ENCODE measurements at regions not wholly inside any gene's neighbourhood (a gene's known extent, or its start where the extent isn't known, plus 50 kb on each side); places are given as distances from the start of the nearest gene placed in this dataset.

DNA sequence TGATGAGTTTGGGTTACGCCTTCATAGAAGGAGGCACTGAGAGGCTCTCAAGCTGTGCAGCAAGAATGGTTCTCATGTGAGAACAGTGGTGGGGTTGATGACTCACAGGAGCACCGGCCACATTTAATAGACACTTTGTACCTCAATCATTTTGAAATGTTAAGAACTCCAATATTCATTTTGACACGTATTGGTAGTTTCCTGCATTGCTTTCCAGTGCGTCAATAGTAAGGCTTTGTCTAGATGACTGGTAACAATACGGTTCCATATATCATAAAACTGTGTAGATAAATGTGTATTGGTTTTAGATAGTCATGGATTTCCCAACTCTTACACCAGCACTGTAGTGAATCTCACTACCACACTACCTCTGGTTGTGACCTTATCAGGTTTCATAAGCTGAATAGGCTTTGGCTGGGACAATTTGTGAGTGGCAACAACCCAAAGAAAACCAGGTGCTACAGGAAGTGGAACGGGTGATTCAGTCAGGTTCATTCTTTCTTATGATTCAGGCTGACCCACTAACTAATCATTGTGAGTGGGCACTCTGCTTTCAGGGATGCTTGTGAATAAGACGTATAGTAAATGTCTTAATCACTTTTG lies 362.6 kb downstream of the KLF5 start:
- no peak for DNase-seq

DNA sequence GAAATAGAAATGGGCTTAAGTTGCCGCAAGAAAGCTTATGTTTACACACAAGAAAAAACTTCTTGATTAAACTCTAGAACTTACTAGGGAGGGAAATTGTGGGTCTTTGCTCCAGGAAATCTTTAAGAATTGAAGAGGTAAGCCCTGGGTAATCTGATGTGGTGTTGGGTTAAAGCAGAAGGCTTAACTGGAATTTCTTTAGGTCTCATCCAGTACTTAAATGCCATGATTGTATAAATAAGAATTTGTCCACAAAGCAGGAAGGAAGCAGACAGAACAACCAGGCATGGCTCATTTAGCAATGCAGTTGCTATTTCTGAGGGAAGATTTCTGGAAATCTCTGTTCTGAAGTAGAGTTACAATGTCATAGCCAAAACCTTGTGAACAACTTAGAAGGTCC lies 360.4 kb downstream of the KLF5 start:
- DNase-seq: no peak

DNA sequence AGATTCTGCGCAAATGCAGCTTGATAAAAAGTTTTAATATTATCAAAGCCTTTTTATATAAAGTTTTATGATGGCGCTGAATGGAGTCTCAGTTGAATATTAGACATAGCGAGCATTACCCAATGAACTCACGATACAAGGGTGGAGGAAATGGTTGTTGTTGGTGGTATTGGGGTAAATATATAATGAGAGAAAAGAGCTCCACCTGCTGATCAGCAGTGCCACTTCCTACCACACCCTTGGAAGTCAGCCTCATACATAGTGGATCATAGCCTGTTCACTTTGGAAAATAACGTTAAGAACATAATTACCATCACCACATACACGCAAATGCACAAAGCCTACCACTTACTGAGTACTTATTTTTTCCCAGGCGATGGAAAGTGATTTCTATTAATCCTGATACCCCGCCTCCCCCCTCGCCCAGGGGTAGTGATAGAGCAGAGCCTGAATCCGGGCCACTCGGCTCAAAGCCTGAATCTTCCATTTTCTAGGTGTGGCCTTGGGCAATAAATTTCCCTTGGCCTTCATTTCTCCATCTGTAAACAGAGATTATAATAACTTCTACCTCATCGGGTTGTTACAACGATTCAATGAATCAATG lies 358.3 kb downstream of the KLF5 start:
- DNase-seq: no peak

DNA sequence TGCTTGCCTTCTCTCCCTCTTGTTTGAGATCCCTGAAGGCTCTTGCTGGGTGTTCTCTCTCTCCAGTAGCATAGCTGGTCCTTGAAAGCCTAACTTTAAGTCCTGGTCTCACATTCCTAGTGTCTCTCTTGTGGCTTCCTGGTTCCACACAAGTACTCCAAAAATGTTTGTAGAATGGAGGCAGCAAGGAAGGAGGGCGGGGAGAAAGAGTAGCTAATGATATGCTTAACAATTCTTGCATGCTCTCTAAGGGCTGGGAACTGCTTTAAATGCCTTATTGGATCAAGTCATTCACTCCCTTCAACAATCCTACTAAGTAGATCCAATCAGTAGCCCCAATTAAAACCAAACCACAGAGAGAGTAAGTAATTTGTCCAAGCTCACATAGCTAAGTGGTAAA lies 357.3 kb downstream of the KLF5 start:
- no peak for DNase-seq

DNA sequence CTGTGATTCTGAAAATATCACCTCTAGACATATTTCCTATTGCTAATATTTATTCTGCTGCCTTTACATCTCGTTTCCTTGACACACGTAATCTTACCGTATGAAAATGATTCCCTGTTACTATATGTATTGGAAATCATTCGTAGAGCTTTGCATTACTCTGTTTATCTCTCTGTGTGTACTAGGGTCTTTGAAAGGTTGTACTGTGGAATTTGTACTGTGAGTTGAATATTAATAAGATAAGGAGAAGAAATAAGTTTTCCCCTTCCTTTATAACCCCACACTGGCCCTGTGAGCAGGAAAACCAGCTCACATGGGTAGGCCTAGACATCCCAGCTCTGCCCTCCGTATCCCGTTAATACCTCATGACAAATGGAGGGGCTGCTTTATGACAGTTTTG lies 354.9 kb downstream of the KLF5 start:
- no peak for DNase-seq

DNA sequence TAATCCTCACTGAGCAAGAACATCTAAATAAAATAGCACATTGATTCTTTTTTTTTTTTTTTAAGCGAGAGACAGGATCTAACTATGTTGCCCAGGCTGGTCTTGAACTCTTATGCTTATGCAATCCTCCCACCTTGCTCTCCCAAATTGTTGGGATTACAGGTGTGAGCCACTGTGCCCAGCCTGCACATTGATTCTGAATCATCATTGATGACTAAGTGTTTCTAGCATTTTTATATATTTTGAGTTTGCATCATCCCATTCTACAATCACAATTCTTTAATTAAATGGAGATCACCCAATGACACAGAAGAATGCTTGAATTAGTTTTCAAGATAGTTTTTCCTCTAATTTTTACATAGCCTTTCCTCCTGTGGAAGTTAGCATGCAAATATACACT lies 354.1 kb downstream of the KLF5 start:
- DNase-seq: no peak

DNA sequence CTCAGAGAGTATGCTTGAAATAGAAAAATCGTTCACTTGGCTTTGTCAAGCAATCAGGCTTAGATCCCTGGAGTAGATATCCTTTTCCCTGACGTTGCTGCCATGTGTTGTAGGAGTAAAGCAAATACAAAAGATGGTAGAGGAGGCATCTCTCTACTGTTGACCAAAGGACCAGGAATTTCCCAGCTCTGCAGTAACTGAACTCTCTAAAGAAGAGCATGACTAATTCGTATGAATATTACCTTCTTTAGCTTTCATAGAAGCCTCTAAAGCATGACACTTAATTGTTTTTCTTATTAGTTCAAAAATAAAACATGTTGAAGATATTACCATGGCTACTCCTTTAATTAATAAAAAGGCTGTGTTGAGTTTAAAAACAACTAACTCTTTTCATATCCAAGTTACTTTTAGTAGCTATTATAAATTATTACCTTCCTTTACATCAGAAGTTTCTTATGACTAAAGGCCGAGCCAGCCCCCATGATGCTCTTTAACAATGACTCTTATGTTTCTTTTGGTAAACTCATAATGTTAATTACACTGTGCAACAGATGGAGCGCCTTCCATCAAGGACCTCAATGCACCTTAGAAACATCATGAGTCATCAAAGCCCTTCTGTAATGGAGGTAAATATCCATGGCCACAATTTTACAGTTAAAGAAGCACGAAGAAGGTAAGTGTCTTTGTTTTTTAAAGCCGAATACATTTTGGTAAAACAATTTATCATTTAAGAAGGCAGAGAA lies 352.4 kb downstream of the KLF5 start:
- no peak for DNase-seq

DNA sequence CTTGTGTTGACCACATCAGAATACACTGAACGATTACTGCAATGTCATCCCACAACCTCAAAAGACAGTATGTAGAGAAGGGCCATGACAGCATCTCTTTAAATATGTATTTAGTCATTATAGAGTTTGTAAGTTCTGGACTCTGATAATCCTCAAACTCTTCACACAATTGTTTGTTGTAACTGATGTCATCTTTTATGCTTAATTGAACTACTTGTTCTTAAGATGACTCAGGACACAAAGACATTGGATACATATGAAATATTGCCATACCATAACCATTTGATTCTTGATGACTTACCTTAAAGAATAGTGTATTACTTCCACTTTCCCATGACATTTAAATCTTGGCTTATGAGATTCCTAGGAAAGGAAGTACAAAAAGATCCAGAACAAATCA lies 347.6 kb downstream of the KLF5 start:
- DNase-seq: no peak

DNA sequence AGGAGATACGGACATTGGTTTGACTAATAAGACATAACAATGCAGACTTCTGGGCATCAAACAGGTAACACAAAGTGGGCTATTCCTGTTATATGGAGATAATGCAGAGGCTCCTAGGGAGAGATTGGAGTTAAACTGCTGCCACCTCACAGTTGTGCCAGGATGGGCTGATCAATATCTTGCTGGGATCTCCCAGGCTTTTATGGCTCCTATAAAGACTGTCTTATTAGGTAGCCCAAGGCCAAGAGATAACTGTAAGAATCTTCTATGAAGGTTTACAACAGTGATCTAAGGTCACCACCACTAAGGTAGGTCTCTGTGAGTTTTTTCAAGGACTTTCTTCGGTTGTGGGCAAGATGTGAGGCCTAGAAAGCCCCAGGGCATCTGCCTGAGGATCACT lies 345.8 kb downstream of the KLF5 start:
- DNase-seq: no peak

DNA sequence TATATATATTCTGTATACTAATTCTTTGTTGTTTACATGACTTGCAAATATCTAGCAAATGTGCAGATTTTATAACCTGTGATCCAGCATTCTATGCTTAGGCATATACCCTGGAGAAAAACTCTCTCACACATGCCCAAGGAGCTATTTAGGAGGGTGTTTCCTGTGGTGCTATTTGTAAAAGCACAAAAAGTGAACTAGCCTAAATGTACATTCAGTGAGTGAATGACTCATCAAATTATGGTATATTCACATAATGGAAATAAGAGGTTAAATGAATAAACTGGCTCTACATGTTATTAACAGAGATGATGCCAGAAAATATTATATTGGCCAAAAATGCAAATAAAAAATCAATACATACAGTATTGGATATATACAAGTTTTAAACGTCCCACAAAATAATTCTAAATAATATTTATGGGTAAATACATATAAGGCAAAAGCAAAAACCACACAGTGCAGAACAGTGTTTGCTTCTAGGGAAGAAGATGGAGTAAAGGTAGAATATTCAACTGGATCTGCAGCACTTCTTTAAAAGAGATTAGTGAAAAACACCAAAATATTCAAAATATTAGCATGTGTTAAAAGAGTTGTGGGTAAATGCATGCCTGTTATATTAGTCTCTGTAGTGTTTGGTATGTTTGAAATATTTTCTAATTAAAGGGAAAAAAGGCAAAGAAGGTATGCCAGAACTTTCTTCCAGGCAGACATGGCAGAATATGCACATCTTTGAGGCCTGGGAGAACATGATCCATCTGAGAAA lies 344.7 kb downstream of the KLF5 start:
- DNase-seq: no peak

DNA sequence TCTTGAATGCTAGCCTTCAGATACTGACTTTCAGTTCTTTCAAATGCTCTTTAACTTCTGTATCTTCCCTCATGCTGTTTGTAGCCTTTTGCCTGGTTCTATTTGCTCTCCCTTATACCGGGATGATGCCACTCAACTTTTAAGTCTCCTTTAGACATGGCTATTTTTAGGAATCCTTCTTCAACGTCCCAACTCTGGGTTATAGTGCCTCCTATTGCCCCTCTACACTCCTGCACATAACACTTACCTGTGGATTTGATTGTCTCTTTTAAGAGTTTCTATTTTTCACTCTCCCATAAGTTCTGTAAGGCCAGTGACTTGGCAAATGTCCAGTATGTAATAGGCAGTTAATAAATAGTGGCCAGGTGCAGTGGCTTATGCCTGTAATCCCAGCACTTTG lies 343.0 kb downstream of the KLF5 start:
- no peak for DNase-seq

DNA sequence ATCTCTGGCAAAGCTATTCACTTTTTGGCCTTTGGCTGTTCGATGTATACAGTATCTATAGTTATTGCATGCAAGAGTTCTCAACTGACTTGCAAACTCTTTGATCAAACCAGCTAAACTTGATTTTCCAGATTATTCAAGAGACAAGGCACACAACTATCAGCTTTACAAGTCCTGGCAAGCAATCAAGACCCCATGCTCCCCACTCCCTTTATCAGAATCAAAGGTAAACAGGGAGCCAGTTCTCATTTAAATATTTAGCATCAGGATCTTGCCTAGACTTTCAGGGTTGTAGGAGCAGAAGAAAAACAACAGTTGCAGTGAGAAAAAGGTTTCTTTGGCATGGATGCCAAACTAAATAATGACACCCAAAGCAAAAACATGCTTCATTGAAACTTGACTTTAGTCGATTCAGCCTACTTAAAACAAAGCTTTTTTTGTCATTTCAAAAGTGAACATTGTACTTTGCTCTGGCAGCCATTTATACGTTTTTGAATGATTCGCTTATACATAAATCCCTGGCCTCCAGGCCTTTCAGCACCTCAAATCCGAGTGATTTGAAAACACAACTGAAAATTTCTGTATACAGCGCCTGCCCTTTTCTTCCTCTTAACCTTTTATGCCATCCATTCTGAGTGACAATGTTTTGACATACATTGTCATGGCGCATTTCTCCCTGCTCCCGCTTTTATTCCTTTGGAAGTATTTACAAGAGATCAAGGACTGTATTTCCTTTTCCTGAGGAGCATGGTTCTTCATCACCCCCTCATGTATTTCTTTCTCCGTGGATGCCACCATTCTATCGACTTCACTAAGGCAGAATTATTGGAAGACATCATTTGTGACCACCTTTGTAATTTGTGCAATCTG lies 340.8 kb downstream of the KLF5 start:
- DNase-seq: no peak

DNA sequence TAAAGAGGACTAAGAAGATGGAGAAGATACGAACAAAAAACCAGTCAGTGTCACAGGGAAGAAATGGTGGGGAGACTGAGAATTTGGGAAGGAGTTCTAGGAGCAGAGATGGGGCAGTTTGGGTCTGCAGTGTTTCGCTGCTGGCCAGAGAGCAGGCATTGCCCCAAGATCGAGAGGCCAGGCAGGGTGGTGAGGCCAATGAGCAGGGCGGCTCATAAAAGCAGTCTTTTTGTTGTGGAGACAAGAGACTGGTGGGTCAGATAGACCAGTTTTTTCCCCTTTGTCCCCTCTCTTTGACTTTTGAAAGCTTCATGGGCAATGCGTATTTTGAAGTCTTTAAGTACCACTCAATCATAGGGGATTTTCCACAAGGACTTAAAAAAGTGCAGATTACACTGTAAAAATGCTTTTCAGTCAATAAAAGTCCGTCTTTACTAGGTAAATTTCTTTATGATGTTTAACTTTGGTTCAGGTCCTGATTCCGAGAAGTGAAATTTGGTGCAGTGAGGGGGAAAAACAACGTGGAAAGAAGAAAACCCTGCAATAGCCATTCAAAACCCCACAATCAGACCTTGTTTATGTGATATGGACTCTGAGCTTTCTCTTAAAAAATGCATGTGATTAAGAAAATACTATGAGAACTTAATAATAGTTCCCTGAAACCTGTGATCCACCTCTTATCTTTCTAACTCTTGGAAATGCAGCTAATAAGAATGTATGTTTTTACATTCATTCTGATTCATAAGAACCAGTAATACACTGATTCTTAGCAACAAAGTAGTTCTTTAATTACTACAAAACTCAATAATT lies 338.9 kb downstream of the KLF5 start:
- no peak for DNase-seq

DNA sequence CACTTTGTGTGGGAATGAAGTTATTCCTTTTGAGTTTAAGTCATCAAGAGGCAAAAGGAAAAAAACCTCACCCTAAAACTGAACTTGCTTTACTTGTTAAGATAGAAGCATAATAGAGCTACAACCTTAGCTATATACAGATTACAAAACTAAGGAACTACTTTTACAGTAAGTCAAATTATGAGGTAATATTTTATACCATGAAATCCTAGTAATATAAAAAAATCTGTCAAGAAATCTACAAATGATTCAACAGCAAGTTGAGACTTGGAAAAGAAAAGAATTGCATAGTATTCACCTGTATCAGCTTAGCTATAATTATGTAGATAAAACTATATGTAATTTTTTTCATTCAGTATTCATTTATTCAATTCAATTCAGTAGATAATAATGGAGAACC lies 335.3 kb downstream of the KLF5 start:
- DNase-seq: no peak

DNA sequence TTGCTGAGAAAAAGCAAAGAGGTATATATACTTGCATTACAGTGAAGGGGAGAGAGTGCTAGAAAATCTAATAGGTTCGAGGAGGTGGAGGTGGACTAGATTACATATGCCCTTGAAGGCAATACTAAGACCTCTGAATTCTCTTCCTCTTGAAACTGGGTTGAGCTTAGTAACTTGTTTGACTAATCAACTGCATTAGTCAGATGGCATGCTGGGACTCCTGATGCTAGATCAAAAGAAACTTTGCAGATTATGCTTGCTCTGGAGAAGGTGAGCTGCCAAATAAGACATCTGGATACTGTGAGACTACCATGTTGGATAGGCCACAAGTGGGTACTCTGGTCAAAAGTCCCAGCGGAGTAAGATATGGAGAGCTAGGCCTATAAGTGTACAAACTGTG lies 331.3 kb downstream of the KLF5 start:
- DNase-seq: no peak

DNA sequence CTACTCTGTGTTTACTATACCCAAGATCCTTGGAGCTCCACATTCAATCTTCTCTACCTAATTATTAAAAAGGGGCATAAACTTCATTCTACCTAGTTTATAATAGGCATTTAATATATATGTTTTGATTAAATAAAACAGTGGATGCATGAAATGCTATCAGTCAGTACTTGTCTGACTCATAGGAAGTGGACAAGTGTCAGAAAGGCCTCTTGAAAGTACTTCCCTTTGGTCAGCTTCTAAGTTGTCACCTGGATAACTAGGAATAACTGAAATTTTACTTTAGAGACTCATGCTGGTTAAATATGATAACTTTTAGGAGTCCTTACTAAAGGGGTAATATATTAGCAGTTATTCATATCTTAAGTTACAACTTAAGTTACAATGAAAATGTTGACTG lies 329.8 kb downstream of the KLF5 start:
- no peak for DNase-seq

DNA sequence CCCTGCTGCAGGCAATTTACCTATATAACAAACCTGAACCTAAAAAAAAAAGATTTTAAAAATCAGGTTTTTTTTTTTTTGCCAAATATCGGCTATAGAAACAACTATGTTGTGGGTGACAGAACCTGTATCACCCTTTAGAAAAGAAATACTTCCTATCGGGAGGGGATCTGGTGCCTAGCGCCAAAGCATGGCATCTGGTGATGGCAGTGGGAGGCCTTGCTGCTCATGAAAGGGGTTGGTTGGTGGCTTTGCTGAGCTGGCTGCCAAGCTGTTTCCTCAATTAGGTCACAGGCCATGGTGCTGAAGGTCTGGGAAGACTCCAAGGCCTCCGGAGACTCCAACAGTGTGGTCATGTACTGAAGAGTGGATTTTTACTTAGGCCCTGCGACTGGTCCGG lies 328.5 kb downstream of the KLF5 start:
- no peak for DNase-seq

DNA sequence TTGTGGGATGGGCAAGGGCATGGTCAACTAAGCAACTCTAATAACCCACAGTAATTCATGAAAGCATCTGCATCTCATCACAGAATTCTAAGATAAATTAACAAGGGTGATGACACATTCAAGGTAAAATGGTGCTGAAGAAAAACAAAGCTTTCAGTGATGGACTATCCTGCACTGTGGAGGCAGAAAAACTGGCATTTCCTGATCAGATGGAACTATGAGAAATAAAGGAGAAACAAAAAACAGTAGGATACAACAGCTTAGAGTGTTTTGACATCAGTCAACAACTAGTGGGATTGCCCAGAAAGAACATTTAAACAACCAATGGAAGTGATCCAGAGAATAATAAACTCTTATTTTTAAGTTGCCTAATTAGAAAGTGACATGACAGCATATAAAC lies 327.0 kb downstream of the KLF5 start:
- DNase-seq: no peak

DNA sequence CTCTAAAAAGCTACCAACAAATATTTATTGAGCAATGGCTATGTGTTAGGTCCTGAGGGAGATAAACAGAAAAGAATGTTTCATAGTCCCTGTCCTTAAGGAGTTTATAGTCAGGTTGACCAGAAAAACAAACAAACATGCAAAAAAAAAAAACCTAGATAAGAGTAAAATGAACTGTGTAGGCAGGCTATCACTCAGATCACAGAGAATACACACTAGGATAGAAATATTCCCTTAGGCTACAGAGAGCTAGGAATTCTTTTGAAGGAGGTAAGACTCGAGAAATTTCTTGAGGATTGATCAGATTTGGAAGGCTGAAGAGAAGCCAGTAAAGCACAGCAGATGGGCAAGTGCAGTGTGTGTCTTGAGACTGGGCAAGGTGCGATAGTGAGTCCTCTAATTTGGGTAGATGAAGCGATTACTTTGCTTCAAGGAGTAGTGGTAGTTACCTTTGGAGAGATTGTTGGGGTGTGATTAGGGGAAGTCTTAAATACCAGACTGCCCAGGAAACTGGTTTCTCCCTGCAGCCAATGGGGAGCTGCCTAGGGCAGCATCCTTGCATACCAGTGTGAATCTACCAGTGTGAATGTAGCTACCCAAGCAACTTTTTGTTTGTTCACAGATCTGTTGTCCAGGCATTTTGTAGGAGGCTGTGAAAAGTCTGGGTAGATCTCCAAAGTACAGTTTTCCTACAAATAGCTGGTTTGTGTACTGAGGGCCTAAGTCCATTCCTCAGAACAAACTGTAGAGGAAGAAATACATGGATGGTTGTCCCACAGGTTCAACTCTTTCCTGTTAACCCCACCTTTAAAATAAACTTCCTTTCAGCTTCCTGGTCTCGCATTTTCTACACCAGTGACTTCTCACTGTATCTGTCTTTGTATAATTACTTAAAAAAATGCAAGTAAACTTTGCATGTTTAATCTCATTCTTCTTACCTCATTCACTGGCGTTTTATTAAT lies 314.1 kb downstream of the KLF5 start:
- DNase-seq: no peak

DNA sequence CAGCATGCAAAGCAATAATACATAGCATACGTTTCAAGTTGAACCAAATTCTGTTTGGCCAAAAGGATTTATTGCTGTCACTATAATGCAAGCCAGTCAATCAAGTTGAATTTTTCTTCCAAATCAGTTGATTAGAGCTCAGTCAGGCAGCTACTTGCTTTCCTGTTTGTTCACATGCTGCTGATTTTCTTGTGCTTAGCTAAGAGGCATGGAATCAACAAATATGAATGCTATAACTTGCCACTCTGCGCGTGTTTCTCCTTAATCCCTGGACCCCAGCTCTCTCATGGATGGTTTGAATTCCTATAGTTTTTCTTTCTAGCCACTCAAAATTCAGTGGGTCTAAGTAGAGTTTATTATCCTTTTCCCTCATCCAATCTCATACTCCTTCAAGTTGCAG lies 311.3 kb downstream of the KLF5 start:
- no peak for DNase-seq

DNA sequence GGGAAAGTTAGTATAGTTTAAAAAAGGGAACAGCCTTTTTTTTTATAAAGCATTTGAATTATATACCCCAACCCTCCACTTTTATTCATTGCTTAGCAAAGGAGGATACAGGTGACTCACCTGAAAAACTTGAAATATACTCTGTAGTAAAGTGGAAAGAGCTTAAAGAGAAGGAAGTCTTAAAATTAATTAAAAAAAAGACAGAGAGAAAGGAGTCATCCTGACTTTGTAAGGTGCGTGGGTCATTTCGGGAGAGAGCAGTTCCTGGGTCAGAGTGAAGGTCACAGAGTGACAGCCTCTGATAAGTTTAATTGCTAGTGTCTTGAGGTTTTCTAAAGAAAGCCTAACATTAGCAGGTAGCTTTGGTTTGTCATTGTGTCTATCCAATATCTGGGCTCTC lies 310.3 kb downstream of the KLF5 start:
- no peak for DNase-seq
